ENCODE measurements at regions not wholly inside any gene's neighbourhood (a gene's known extent, or its start where the extent isn't known, plus 50 kb on each side); places are given as distances from the start of the nearest gene placed in this dataset.

GRCh38 chr7:25031007-25031406, 51.0 kb upstream of the OSBPL3 start:
- SMC1A ChIA-PET (ENCODE audit: uncharacterized antibody, unreplicated experiment) = interaction anchor here (0.8 to 1.9 kb wide), 6 partner anchors 8 to 219 kb away, joined by 3 to 6 read pairs (median 4); no protein-coding TSS in a partner anchor
- RAD21 ChIA-PET (ENCODE audit: unreplicated experiment) = interaction anchor here (0.5 to 0.9 kb wide), 2 partner anchors 49 to 363 kb away, joined by 3 to 4 read pairs; no protein-coding TSS in a partner anchor
- FAIRE-seq = peak; percentile 93
- BruUV-seq (replicated peaks) = no TSS peak
- Histone ChIP-seq H3K79me2 (ENCODE audit: control insufficient read depth, insufficient read depth, low read length) (no peaks in the 10 kb centered on the region), H3K4me1 (ENCODE audit: control insufficient read depth, insufficient read depth, low read length) (peaks cover 19% of the 10 kb centered on the region), H3K9me3 (replicated peaks; ENCODE audit: control insufficient read depth, insufficient read depth, low read length) (no peaks in the 10 kb centered on the region; the same call in 2 of the 3 replicates), H3K9ac (ENCODE audit: control insufficient read depth, insufficient read depth, low read length) (no peak overlapping the region), H3K4me3 (no peak overlapping the region), H2AFZ (ENCODE audit: control insufficient read depth, low read depth, low read length) (no peak overlapping the region), H3K27me3 (replicated peaks in 1 of 2; ENCODE audit: control insufficient read depth in 2 of 2, insufficient read depth in 2 of 2, low read length in 1 of 2) (no peaks in the 10 kb centered on the region), H3K36me3 (ENCODE audit: control insufficient read depth in 2 of 2, insufficient read depth in 2 of 2, low read length in 1 of 2) (no peaks in the 10 kb centered on the region), H4K20me1 (ENCODE audit: control insufficient read depth, insufficient read depth) (no peaks in the 10 kb centered on the region), H3K4me2 (ENCODE audit: control insufficient read depth, insufficient read depth) (peak overlapping the region; percentile 68), H3K27ac (ENCODE audit: control insufficient read depth, insufficient read depth) (no peak overlapping the region)
- peak; percentile 61 for TF ChIP-seq RUNX3 (IDR thresholded peaks at IDR 0.05; ENCODE audit: low read length)
- 0 out of 2 replicates have a peak, but pooled peaks have one; percentile 35 for TF ChIP-seq EED (IDR thresholded peaks at IDR 0.05; ENCODE audit: low read depth)
- TF ChIP-seq IKZF2 (IDR thresholded peaks at IDR 0.05) = 0 out of 4 replicates have a peak, but pooled peaks of 1 of the 2 experiments have one; percentile 27
- peak; percentile 45 for TF ChIP-seq JUNB (IDR thresholded peaks at IDR 0.05)
- 0 out of 2 replicates have a peak, but pooled peaks have one; percentile 32 for TF ChIP-seq TCF3 (IDR thresholded peaks at IDR 0.05; ENCODE audit: borderline replicate concordance, insufficient read depth, low read depth, low read length)
- TF ChIP-seq POU2F2 (IDR thresholded peaks at IDR 0.05; ENCODE audit: borderline replicate concordance, low read depth, low read length) = no peak
- ATAC-seq = peak; percentile 84
- DNase-seq (ENCODE audit: low read depth, low spot score) = peak; percentile 61
- CTCF ChIA-PET = interaction anchor here (0.7 to 2.0 kb wide), 6 partner anchors 35 to 219 kb away, joined by 3 to 5 read pairs (median 4); no protein-coding TSS in a partner anchor
- POLR2A ChIA-PET = interaction anchor here (0.9 kb wide), 1 partner anchor 9 kb away, joined by 3 read pairs; no protein-coding TSS in a partner anchor
- in situ Hi-C loops (cut with MboI) = no loop called here
- intact Hi-C loops (cut with micrococcal nuclease; ENCODE audit: unreplicated experiment) = no loop called here
- under 1% methylated on average over 6 of the region's 6 CpGs for WGBS (ENCODE audit: insufficient coverage, insufficient replicate concordance, low lambda C conversion rate, missing lambda C conversion rate)
